Smooth muscle cell (in vitro differentiated cells): ENCODE measurements at regions not wholly inside any gene's neighbourhood (a gene's known extent, or its start where the extent isn't known, plus 50 kb on each side); places are given as distances from the start of the nearest gene placed in this dataset.

Experiments used
- DNase-seq: peaks from one replicate; lab custom pipeline; 2025; ENCODE audit not compliant: unreplicated experiment; lab: John Stamatoyannopoulos, UW
- H2AFZ ChIP-seq: fragments of 200-600 bp; sonication (generic); 2 replicates; pipeline ENCODE4 v1.6.0; 2016; ENCODE audit warnings: antibody characterized with exemption, low read depth, mild to moderate bottlenecking
- H3F3A ChIP-seq: fragments of 200-600 bp; sonication (generic); 2 replicates; pipeline ENCODE4 v1.6.0; 2017; ENCODE audit warnings: antibody characterized with exemption, low read depth
- H3K27ac ChIP-seq: fragments of 200-600 bp; sonication (generic); 2 replicates; pipeline ENCODE4 v1.5.1; 2016; ENCODE audit warnings: low read depth, mild to moderate bottlenecking
- H3K27me3 ChIP-seq: fragments of 200-600 bp; sonication (generic); 2 replicates; pipeline ENCODE4 v1.6.1; 2016; ENCODE audit warnings: low read depth, mild to moderate bottlenecking
- H3K36me3 ChIP-seq: fragments of 200-600 bp; sonication (generic); 2 replicates; pipeline ENCODE4 v1.5.1; 2016; ENCODE audit warnings: low read depth
- H3K4me1 ChIP-seq: fragments of 200-600 bp; sonication (generic); 2 replicates; pipeline ENCODE4 v1.5.1; 2016; ENCODE audit warnings: low read depth
- H3K4me2 ChIP-seq: fragments of 200-600 bp; sonication (generic); 2 replicates; pipeline ENCODE4 v1.6.0; 2016; ENCODE audit warnings: mild to moderate bottlenecking
- H3K4me3 ChIP-seq: fragments of 200-600 bp; sonication (generic); 2 replicates; pipeline ENCODE4 v1.5.1; 2016; ENCODE audit warnings: mild to moderate bottlenecking
- H3K79me2 ChIP-seq: fragments of 200-600 bp; sonication (generic); 2 replicates; pipeline ENCODE4 v1.6.0; 2016; ENCODE audit warnings: low read depth, mild to moderate bottlenecking
- H3K9ac ChIP-seq: fragments of 200-600 bp; sonication (generic); 2 replicates; pipeline ENCODE4 v1.6.0; 2016; ENCODE audit warnings: low read depth
- H3K9me3 ChIP-seq: fragments of 200-600 bp; sonication (generic); replicated peaks from 2 replicates; pipeline ENCODE4 v1.5.1; 2016; ENCODE audit warnings: low read depth
- H4K20me1 ChIP-seq: fragments of 200-600 bp; sonication (generic); 2 replicates; pipeline ENCODE4 v1.6.0; 2016; ENCODE audit warnings: low read depth
- WGBS: methylation state at CpG from one replicate; pipeline ENCODE4 v1.1.7; 2016; ENCODE audit warnings: low lambda C conversion rate; 5-methylcytosine and 5-hydroxymethylcytosine counted together
- TF ChIP-seq, protein P1 (sequence below): fragments of 200-600 bp; sonication (generic); IDR thresholded peaks from 2 replicates; pipeline ENCODE4 v1.5.1; 2017; ENCODE audit warnings: borderline replicate concordance, mild to moderate bottlenecking, antibody characterized with exemption; ENCODE audit not compliant: insufficient read depth, poor library complexity, severe bottlenecking

DNA sequence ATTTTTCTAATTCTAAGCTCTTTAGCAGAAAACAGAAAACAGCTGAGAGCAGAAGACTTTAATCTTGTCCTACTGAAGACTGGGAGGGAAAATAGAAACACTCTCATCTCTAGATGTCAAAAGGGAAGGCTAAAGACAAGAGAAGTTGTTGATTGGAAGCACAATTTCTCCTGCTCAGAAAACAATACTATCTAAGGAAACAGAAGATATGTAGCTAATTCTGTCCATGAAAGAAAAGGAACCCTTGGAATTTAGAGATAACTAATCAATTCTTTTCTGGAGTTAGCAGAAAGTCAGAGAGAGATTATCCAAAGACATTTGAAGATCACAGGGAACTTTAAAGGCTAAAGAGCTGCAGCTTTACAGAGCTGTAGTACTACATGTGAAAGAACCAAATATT, 126.2 kb downstream of the HSD17B3 start:
- Histone ChIP-seq H3K4me3 (no peak overlapping the region), H2AFZ (no peak overlapping the region), H3K36me3 (no peaks in the 10 kb centered on the region), H3K79me2 (no peaks in the 10 kb centered on the region), H3K9me3 (no peaks in the 10 kb centered on the region), H3F3A (no peaks in the 10 kb centered on the region), H3K4me2 (no peak overlapping the region), H3K27me3 (peaks cover 2% of the 10 kb centered on the region), H3K27ac (no peak overlapping the region), H3K9ac (no peak overlapping the region), H3K4me1 (peaks cover 11% of the 10 kb centered on the region), H4K20me1 (no peaks in the 10 kb centered on the region)
- TF ChIP-seq, protein P1, sequence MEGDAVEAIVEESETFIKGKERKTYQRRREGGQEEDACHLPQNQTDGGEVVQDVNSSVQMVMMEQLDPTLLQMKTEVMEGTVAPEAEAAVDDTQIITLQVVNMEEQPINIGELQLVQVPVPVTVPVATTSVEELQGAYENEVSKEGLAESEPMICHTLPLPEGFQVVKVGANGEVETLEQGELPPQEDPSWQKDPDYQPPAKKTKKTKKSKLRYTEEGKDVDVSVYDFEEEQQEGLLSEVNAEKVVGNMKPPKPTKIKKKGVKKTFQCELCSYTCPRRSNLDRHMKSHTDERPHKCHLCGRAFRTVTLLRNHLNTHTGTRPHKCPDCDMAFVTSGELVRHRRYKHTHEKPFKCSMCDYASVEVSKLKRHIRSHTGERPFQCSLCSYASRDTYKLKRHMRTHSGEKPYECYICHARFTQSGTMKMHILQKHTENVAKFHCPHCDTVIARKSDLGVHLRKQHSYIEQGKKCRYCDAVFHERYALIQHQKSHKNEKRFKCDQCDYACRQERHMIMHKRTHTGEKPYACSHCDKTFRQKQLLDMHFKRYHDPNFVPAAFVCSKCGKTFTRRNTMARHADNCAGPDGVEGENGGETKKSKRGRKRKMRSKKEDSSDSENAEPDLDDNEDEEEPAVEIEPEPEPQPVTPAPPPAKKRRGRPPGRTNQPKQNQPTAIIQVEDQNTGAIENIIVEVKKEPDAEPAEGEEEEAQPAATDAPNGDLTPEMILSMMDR = no peak
- DNase-seq = no peak

DNA sequence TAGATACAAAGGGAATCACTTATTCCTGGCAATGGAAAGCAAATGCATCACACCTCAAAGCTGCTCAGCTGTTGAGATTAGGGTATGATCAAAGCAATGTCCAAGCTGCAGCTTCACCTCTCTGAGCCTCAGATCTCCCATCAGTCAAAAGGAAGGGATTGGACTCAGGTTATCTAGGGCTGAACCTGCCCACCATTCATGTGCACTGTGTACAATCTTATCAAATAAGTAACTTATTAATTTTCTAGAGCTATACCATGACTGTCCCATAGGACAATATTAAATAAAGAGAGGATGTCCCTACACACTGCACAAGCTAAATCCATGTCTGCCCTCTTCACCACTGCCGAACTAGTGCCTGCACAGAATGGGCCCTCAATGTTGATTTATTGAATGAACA, 127.0 kb downstream of the HSD17B3 start:
- Histone ChIP-seq H3K4me3 (no peak overlapping the region), H3K9ac (no peak overlapping the region), H3K36me3 (no peaks in the 10 kb centered on the region), H3K4me2 (no peak overlapping the region), H3K79me2 (no peaks in the 10 kb centered on the region), H3K9me3 (no peaks in the 10 kb centered on the region), H4K20me1 (no peaks in the 10 kb centered on the region), H3F3A (no peaks in the 10 kb centered on the region), H3K27me3 (peaks cover 2% of the 10 kb centered on the region), H2AFZ (no peak overlapping the region), H3K4me1 (peaks cover 13% of the 10 kb centered on the region), H3K27ac (no peak overlapping the region)
- 96% methylated on average over 1 of the region's 1 CpG for WGBS
- no peak for DNase-seq
- TF ChIP-seq, protein P1 = no peak

DNA sequence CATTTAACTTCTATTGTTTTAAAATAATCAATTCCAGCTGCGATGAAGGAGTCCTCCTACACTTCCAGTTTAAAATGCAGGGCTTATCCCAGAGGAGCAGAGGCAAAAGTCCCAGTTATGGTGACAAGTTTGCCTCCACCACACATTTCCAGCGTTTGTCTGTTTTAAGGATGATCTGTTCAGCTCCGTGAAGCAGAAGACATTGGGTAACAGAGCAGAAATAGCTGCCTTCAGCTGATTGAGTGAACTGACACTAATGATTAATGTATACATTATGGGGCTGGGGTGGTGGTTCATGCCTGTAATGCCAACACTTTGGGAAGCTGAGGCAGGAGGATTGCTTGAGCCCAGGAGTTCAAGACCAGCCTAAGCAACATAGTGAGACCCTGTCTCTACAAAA, 127.6 kb downstream of the HSD17B3 start:
- no peak overlapping the region for H3K4me2 ChIP-seq
- no peaks in the 10 kb centered on the region for H3K79me2 ChIP-seq
- no peaks in the 10 kb centered on the region for H4K20me1 ChIP-seq
- no peaks in the 10 kb centered on the region for H3K36me3 ChIP-seq
- TF ChIP-seq, protein P1 = no peak
- no peak overlapping the region for H2AFZ ChIP-seq
- H3K9ac ChIP-seq = no peak overlapping the region
- no peak overlapping the region for H3K4me3 ChIP-seq
- WGBS = 82% methylated on average over 3 of the region's 3 CpGs
- H3F3A ChIP-seq = no peaks in the 10 kb centered on the region
- peaks cover 2% of the 10 kb centered on the region for H3K27me3 ChIP-seq
- no peak overlapping the region for H3K27ac ChIP-seq
- H3K9me3 ChIP-seq = no peaks in the 10 kb centered on the region
- no peak for DNase-seq
- H3K4me1 ChIP-seq = peaks cover 19% of the 10 kb centered on the region

DNA sequence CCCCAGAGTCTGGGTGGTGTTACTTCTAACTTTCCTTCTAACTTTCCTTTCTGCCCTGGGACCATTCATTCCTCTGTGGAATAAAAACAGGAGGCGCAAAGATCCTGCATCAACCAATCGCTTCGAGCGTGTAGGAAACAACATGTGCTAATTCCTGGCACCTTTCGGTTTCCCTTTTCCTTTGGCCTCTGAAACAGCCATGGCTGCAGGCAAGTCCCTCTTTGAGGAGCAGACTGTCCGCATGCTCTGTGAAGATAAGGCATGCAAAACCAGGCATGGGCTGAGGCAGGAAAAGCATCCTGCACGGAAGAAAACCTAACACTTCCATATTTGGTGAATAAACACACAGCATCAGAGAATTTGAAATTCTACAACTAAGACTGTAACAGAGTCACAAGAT, 128.3 kb downstream of the HSD17B3 start:
- no peaks in the 10 kb centered on the region for H3K9me3 ChIP-seq
- TF ChIP-seq, protein P1 = no peak
- no peak overlapping the region for H3K27ac ChIP-seq
- no peak overlapping the region for H3K9ac ChIP-seq
- 64% methylated on average over 7 of the region's 7 CpGs for WGBS
- no peaks in the 10 kb centered on the region for H3K36me3 ChIP-seq
- no peaks in the 10 kb centered on the region for H4K20me1 ChIP-seq
- peaks cover 27% of the 10 kb centered on the region for H3K4me1 ChIP-seq
- peaks cover 2% of the 10 kb centered on the region for H3K27me3 ChIP-seq
- no peak for DNase-seq
- no peaks in the 10 kb centered on the region for H3K79me2 ChIP-seq
- H3K4me3 ChIP-seq = no peak overlapping the region
- H3F3A ChIP-seq = no peaks in the 10 kb centered on the region
- H2AFZ ChIP-seq = no peak overlapping the region
- no peak overlapping the region for H3K4me2 ChIP-seq
